Uterus (tissue), 3 donors: ENCODE measurements at regions not wholly inside any gene's neighbourhood (a gene's known extent, or its start where the extent isn't known, plus 50 kb on each side); places are given as distances from the start of the nearest gene placed in this dataset.

ENCODE experiments used
- DNase-seq, 2 donors: peaks; one replicate each; pipeline ENCODE4 v3.0.0-alpha.2; 2019 to 2020
- H3K27ac ChIP-seq, 2 donors: fragments of 200-600 bp; sonication (generic); 1 replicate in 1 of 2; 2 replicates in 1 of 2; pipeline ENCODE4 v1.5.1; 2016 to 2018
- H3K27me3 ChIP-seq, 2 donors: fragments of 200-600 bp; sonication (generic); one replicate each; pipeline ENCODE4 v1.5.1; 2018 to 2019; ENCODE audit warnings: control low read depth in 1 of 2
- H3K36me3 ChIP-seq, 2 donors: fragments of 200-600 bp; sonication (generic); one replicate each; pipeline ENCODE4 v1.5.1; 2019; ENCODE audit warnings: control low read depth in 1 of 2
- H3K4me1 ChIP-seq, 2 donors: fragments of 200-600 bp; sonication (generic); one replicate each; pipeline ENCODE4 v1.5.1; 2018 to 2019; ENCODE audit warnings: control low read depth in 1 of 2
- H3K4me3 ChIP-seq, 2 donors: fragments of 200-600 bp; sonication (generic); 1 replicate in 1 of 2; 2 replicates in 1 of 2; pipeline ENCODE4 v1.5.1; 2018 to 2019; ENCODE audit warnings: mild to moderate bottlenecking in 1 of 2
- H3K9me3 ChIP-seq, 2 donors: fragments of 200-600 bp; sonication (generic); one replicate each; pipeline ENCODE4 v1.5.1; 2019; ENCODE audit warnings: control low read depth in 1 of 2
- CTCF ChIP-seq, 4 experiments: fragments of 200-600 bp in 2 of 4; fragments of 450-650 bp in 2 of 4; sonication (generic) in 2 of 4; IDR thresholded peaks; one replicate each; pipeline ENCODE4 v1.5.1; 2016 to 2019; ENCODE audit warnings: antibody characterized with exemption in 4 of 4, mild to moderate bottlenecking in 2 of 4, moderate library complexity in 1 of 4
- POLR2A ChIP-seq, 2 donors: fragments of 450-650 bp; IDR thresholded peaks; one replicate each; pipeline ENCODE4 v1.6.1; 2016; ENCODE audit warnings: antibody characterized with exemption in 2 of 2, mild to moderate bottlenecking in 1 of 2, moderate library complexity in 1 of 2
- intact Hi-C: fragments of 100-400 bp; cut with DNase I; formaldehyde crosslinking; loops from one replicate; pipeline ENCODE4 v1.15.1; 2023; ENCODE audit warnings: low total_unique reads
- donor health status: DM: yes; HTN: yes; CAD: no.

GRCh38 chr4:129323658-129324057 is 227.7 kb downstream of the C4orf33 start:
- DNase-seq: no peak
- no peaks in the 10 kb centered on the region for H3K9me3 ChIP-seq
- no peak for TF ChIP-seq CTCF (IDR thresholded peaks at IDR 0.05)
- no peak for TF ChIP-seq POLR2A (IDR thresholded peaks at IDR 0.05)
- no peak overlapping the region for H3K27ac ChIP-seq
- H3K27me3 ChIP-seq: no peaks in the 10 kb centered on the region
- intact Hi-C loops: no loop called here
- no peaks in the 10 kb centered on the region for H3K36me3 ChIP-seq
- H3K4me3 ChIP-seq: no peak overlapping the region
- no peaks in the 10 kb centered on the region for H3K4me1 ChIP-seq

GRCh38 chr4:129326571-129327460 is 230.9 kb downstream of the C4orf33 start:
- intact Hi-C loops: no loop called here
- Histone ChIP-seq H3K27me3 (no peaks in the 10 kb centered on the region), H3K27ac (no peak overlapping the region), H3K9me3 (no peaks in the 10 kb centered on the region), H3K4me3 (no peak overlapping the region), H3K4me1 (no peaks in the 10 kb centered on the region), H3K36me3 (no peaks in the 10 kb centered on the region)
- DNase-seq: no peak
- TF ChIP-seq CTCF (IDR thresholded peaks at IDR 0.05): no peak
- no peak for TF ChIP-seq POLR2A (IDR thresholded peaks at IDR 0.05)

GRCh38 chr4:129327637-129328036 is 231.7 kb downstream of the C4orf33 start:
- intact Hi-C loops: no loop called here
- no peak overlapping the region for H3K27ac ChIP-seq
- H3K27me3 ChIP-seq: no peaks in the 10 kb centered on the region
- H3K9me3 ChIP-seq: no peaks in the 10 kb centered on the region
- no peaks in the 10 kb centered on the region for H3K36me3 ChIP-seq
- no peak overlapping the region for H3K4me3 ChIP-seq
- TF ChIP-seq POLR2A (IDR thresholded peaks at IDR 0.05) (no peak), CTCF (IDR thresholded peaks at IDR 0.05) (no peak)
- DNase-seq: no peak
- H3K4me1 ChIP-seq: no peaks in the 10 kb centered on the region

GRCh38 chr4:129328162-129328561 is 232.2 kb downstream of the C4orf33 start:
- no peaks in the 10 kb centered on the region for H3K36me3 ChIP-seq
- H3K27me3 ChIP-seq: no peaks in the 10 kb centered on the region
- no peak for TF ChIP-seq CTCF (IDR thresholded peaks at IDR 0.05)
- no peak for TF ChIP-seq POLR2A (IDR thresholded peaks at IDR 0.05)
- DNase-seq: no peak
- H3K27ac ChIP-seq: no peak overlapping the region
- no peaks in the 10 kb centered on the region for H3K4me1 ChIP-seq
- no peak overlapping the region for H3K4me3 ChIP-seq
- intact Hi-C loops: no loop called here
- no peaks in the 10 kb centered on the region for H3K9me3 ChIP-seq

- no peaks in the 10 kb centered on the region for H3K27me3 ChIP-seq
- intact Hi-C loops: no loop called here
- DNase-seq: no peak
These were observed 238.2 kb downstream of the C4orf33 start for GRCh38 chr4:129334136-129334535.

More at GRCh38 chr4:129334136-129334535, 238.2 kb downstream of the C4orf33 start:
- H3K36me3 ChIP-seq: no peaks in the 10 kb centered on the region
- no peak overlapping the region for H3K27ac ChIP-seq
- no peaks in the 10 kb centered on the region for H3K9me3 ChIP-seq
- H3K4me3 ChIP-seq: no peak overlapping the region
- TF ChIP-seq POLR2A (IDR thresholded peaks at IDR 0.05) (no peak), CTCF (IDR thresholded peaks at IDR 0.05) (no peak)
- no peaks in the 10 kb centered on the region for H3K4me1 ChIP-seq
